Esophagus squamous epithelium (tissue), 5 donors: ENCODE measurements at regions not wholly inside any gene's neighbourhood (a gene's known extent, or its start where the extent isn't known, plus 50 kb on each side); places are given as distances from the start of the nearest gene placed in this dataset.

Source experiments
- DNase-seq: peaks from one replicate; lab custom pipeline; 2025; lab: John Stamatoyannopoulos, UW
- H3K27ac ChIP-seq, 4 donors: fragments of 200-600 bp; sonication (generic); one replicate each; pipeline ENCODE4 v1.5.1; 2016 to 2019; ENCODE audit warnings: mild to moderate bottlenecking in 1 of 4
- H3K27me3 ChIP-seq, 4 donors: fragments of 200-600 bp; sonication (generic); 1 replicate in 3 of 4; 2 replicates in 1 of 4; pipeline versions ENCODE4 v1.5.1 to v1.6.0; 2017 to 2021; ENCODE audit warnings: antibody characterized with exemption in 1 of 4
- H3K36me3 ChIP-seq, 3 donors: fragments of 200-600 bp; sonication (generic); one replicate each; pipeline ENCODE4 v1.5.1; 2016 to 2019
- H3K4me1 ChIP-seq, 3 donors: fragments of 200-600 bp; sonication (generic); one replicate each; pipeline ENCODE4 v1.5.1; 2017 to 2019
- H3K4me3 ChIP-seq, 4 donors: fragments of 200-600 bp; sonication (generic); 1 replicate in 3 of 4; 2 replicates in 1 of 4; pipeline ENCODE4 v1.5.1; 2016 to 2019; ENCODE audit warnings: mild to moderate bottlenecking in 2 of 4, moderate library complexity in 1 of 4
- H3K9me3 ChIP-seq, 3 donors: fragments of 200-600 bp; sonication (generic); one replicate each; pipeline ENCODE4 v1.5.1; 2016 to 2019
- POLR2A ChIP-seq, 4 donors: fragments of 450-650 bp; IDR thresholded peaks; one replicate each; pipeline ENCODE4 v1.6.1; 2017; ENCODE audit warnings: antibody characterized with exemption in 4 of 4, mild to moderate bottlenecking in 4 of 4, moderate library complexity in 3 of 4
- WGBS, 2 donors: methylation state at CpG; one replicate each; pipeline ENCODE4 v1.1.5; 2018; 5-methylcytosine and 5-hydroxymethylcytosine counted together
- intact Hi-C: fragments of 100-400 bp; cut with DNase I; formaldehyde crosslinking; loops from one replicate; pipeline ENCODE4 v1.15.0; 2022
- TF ChIP-seq, protein P1 (sequence below), 6 experiments: fragments of 450-650 bp in 4 of 6; fragments of 200-600 bp in 2 of 6; sonication (generic) in 2 of 6; IDR thresholded peaks; one replicate each; pipeline ENCODE4 v1.5.1; 2016 to 2019; ENCODE audit warnings: antibody characterized with exemption in 6 of 6, mild to moderate bottlenecking in 4 of 6, moderate library complexity in 4 of 6
- donor health status: DM: yes; HTN: yes; CAD: no.

DNA sequence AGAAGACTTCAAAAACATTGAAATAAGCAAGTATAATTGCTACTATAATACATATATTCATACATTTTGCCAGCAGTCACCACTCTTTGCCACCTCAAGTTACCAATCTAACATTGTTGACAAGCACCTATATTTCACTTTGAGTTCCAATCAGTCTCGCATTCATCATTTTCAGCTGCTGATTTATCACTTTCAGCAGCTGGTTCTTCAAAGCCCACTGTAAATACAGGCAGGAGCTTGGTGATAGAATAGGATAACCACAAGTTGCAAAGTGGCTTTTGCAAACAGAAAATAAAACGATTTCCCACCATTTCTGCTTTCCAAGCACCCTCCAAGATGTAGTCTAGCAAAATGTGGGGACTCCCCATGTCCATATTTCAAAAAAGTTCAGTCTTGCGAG is 114.2 kb upstream of the ITGA1 start:
- Histone ChIP-seq H3K27me3 (no peaks in the 10 kb centered on the region), H3K4me3 (no peak overlapping the region), H3K9me3 (no peaks in the 10 kb centered on the region), H3K4me1 (no peaks in the 10 kb centered on the region), H3K36me3 (no peaks in the 10 kb centered on the region), H3K27ac (no peak overlapping the region)
- 48 to 53% methylated on average over 3 of the region's 3 CpGs for WGBS, 2 donors
- DNase-seq, result no peak
- intact Hi-C loops, result no loop called here
- TF ChIP-seq, protein P1, sequence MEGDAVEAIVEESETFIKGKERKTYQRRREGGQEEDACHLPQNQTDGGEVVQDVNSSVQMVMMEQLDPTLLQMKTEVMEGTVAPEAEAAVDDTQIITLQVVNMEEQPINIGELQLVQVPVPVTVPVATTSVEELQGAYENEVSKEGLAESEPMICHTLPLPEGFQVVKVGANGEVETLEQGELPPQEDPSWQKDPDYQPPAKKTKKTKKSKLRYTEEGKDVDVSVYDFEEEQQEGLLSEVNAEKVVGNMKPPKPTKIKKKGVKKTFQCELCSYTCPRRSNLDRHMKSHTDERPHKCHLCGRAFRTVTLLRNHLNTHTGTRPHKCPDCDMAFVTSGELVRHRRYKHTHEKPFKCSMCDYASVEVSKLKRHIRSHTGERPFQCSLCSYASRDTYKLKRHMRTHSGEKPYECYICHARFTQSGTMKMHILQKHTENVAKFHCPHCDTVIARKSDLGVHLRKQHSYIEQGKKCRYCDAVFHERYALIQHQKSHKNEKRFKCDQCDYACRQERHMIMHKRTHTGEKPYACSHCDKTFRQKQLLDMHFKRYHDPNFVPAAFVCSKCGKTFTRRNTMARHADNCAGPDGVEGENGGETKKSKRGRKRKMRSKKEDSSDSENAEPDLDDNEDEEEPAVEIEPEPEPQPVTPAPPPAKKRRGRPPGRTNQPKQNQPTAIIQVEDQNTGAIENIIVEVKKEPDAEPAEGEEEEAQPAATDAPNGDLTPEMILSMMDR (IDR thresholded peaks at IDR 0.05), result no peak
- no peak for TF ChIP-seq POLR2A (IDR thresholded peaks at IDR 0.05)

DNA sequence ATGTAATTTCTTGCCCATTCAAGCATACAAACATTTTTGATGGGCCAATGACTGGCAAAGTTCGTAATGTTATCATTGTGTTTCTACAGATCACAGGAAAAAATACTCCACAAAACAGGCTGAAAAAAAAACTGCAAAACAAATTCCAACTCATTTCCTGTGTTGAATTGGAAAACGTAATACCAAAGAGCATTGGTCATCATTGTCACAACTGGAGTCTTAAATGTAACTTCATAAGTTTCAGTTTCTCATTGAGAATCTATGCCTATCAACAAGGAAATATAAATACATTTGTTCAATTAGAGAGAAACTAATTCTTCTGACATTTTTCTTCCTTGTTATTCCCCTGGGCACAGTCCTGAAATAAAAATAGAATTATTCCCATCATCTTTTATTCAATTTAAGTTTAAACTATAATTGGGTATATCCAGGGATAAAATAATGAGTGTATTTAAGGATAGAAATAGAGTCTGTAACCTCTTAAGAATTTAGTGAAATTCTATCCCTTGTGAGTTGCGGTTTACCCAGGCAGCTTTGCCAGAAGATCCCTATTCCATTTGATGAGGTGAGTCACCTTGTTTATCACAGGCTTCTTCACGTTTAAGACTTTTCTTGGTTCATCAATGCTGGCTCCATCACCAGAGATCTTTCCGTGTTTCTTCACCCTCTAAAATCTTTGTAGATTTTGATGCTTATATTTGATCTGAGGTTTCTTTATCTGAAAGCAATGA is 112.7 kb upstream of the ITGA1 start:
- TF ChIP-seq, protein P1 (IDR thresholded peaks at IDR 0.05), result no peak
- no peak for TF ChIP-seq POLR2A (IDR thresholded peaks at IDR 0.05)
- H3K27ac ChIP-seq, result peak overlapping the region in 1 of 4 donors; percentile 46
- no peaks in the 10 kb centered on the region for H3K36me3 ChIP-seq
- no peaks in the 10 kb centered on the region for H3K9me3 ChIP-seq
- H3K4me1 ChIP-seq, result no peaks in the 10 kb centered on the region
- H3K27me3 ChIP-seq, result no peaks in the 10 kb centered on the region
- no peak for DNase-seq
- intact Hi-C loops, result no loop called here
- 53 to 63% methylated on average over 5 of the region's 5 CpGs for WGBS, 2 donors
- no peak overlapping the region for H3K4me3 ChIP-seq

DNA sequence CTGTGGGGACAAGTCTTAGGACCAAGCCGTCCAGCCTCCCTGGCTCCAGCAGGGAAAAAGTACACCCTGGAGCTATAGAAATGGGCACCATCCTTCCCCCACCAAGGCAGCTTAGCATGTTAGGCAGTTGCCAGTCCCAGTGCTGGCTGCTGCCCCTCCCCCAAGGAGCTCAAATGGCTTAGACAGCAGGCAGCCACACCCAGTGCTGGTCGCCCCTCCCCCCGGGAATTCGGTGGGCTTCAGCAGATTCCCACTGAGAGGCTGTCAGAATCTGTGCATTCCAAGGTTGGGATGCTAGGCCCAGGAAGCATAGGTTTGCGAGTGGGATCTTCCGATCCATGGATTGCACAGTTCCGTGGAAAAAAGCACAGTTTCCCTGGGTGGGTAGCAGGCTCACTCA is 105.2 kb upstream of the ITGA1 start:
- 92 to 97% methylated on average over 3 to 4 of the region's 7 CpGs for WGBS, 2 donors
- H3K9me3 ChIP-seq, result no peaks in the 10 kb centered on the region
- no peaks in the 10 kb centered on the region for H3K36me3 ChIP-seq
- no peaks in the 10 kb centered on the region for H3K4me1 ChIP-seq
- H3K27me3 ChIP-seq, result no peaks in the 10 kb centered on the region
- no peak for DNase-seq
- intact Hi-C loops, result no loop called here
- no peak for TF ChIP-seq POLR2A (IDR thresholded peaks at IDR 0.05)
- TF ChIP-seq, protein P1 (IDR thresholded peaks at IDR 0.05), result no peak
- no peak overlapping the region for H3K4me3 ChIP-seq
- no peak overlapping the region for H3K27ac ChIP-seq

DNA sequence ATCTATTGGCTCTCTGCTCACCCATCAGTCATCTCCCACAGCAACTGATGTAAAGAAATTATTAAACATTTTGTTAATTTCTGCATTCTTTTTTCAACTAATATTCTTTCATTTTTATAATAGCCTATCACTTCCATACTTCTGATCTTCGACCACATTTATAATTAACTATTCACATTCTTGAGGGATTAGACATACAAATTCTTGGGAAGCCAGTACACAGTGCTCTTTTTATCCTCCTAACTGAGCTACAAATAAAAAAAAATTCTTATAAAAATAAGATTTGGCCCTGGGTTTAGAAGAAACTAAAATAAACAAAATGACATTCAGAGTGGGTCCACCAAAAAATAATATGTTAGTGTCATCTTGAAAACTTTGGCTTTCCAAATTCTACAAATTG is 103.7 kb upstream of the ITGA1 start:
- Histone ChIP-seq H3K9me3 (no peaks in the 10 kb centered on the region), H3K27me3 (no peaks in the 10 kb centered on the region), H3K4me1 (no peaks in the 10 kb centered on the region), H3K4me3 (no peak overlapping the region), H3K36me3 (no peaks in the 10 kb centered on the region), H3K27ac (no peak overlapping the region)
- intact Hi-C loops, result no loop called here
- WGBS, 2 donors, result 59 to 65% methylated on average over 1 of the region's 1 CpG
- no peak for DNase-seq
- TF ChIP-seq POLR2A (IDR thresholded peaks at IDR 0.05), result no peak
- TF ChIP-seq, protein P1 (IDR thresholded peaks at IDR 0.05), result no peak

DNA sequence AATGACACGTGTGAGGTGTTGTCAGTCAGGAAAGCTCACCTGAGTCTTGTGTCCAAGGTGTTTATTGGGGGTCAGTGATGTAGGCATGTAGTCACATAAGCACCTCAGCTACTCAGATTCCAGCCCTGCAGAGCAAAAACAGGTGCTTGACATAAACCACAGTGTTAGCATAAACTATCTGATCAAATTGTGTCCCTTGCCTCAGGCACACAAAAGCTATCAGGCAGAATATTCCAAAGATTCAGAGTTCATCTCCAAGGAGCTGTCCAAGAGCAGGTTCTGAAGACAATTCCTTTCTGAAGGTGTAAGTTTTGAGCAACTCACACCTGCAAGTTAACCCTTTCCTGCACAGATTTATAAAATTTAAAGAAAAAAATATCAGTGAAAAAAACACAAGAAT is 102.2 kb upstream of the ITGA1 start:
- WGBS, 2 donors, result 31 to 56% methylated on average over 1 of the region's 1 CpG
- TF ChIP-seq POLR2A (IDR thresholded peaks at IDR 0.05), result no peak
- TF ChIP-seq, protein P1 (IDR thresholded peaks at IDR 0.05), result no peak
- no peaks in the 10 kb centered on the region for H3K9me3 ChIP-seq
- H3K4me3 ChIP-seq, result no peak overlapping the region
- no peaks in the 10 kb centered on the region for H3K4me1 ChIP-seq
- H3K36me3 ChIP-seq, result no peaks in the 10 kb centered on the region
- no peak overlapping the region for H3K27ac ChIP-seq
- no peaks in the 10 kb centered on the region for H3K27me3 ChIP-seq
- DNase-seq, result no peak
- intact Hi-C loops, result no loop called here
